ENCODE measurements at regions not wholly inside any gene's neighbourhood (a gene's known extent, or its start where the extent isn't known, plus 50 kb on each side); places are given as distances from the start of the nearest gene placed in this dataset.
"Not testable (repeated sequence)": the region's sequence is repeated elsewhere in the genome, so short reads cannot be mapped to it uniquely, and the experiment has no call there.

- TF ChIP-seq POLR2A (IDR thresholded peaks at IDR 0.05) (no peak), CTCF (IDR thresholded peaks at IDR 0.05) (no peak)
- 55 to 81% methylated on average over 3 of the region's 3 CpGs for WGBS, 2 donors
- no peak for DNase-seq (ENCODE audit: low spot score in 2 of 2)
- no peak overlapping the region for H3K4me3 ChIP-seq (ENCODE audit: low read depth, poor library complexity, severe bottlenecking)
- intact Hi-C loops (cut with DNase I; ENCODE audit: low total_unique reads), result no loop called here
Observed at GRCh38 chr12:73678335-73678734, 859.3 kb upstream of the ATXN7L3B start.

GRCh38 chr12:73699318-73699717 is 838.3 kb upstream of the ATXN7L3B start:
- DNase-seq (ENCODE audit: low spot score in 2 of 2), result no peak
- WGBS, 2 donors, result 85% methylated on average over 1 of the region's 1 CpG
- intact Hi-C loops (cut with DNase I; ENCODE audit: low total_unique reads), result no loop called here
- H3K4me3 ChIP-seq (ENCODE audit: low read depth, poor library complexity, severe bottlenecking), result no peak overlapping the region
- TF ChIP-seq POLR2A (IDR thresholded peaks at IDR 0.05) (no peak), CTCF (IDR thresholded peaks at IDR 0.05) (no peak)

GRCh38 chr12:73714655-73715054 is 823.0 kb upstream of the ATXN7L3B start:
- H3K4me3 ChIP-seq (ENCODE audit: low read depth, poor library complexity, severe bottlenecking), result no peak overlapping the region
- no peak for TF ChIP-seq CTCF (IDR thresholded peaks at IDR 0.05)
- no peak for TF ChIP-seq POLR2A (IDR thresholded peaks at IDR 0.05)
- intact Hi-C loops (cut with DNase I; ENCODE audit: low total_unique reads), result no loop called here
- WGBS, 2 donors, result 59 to 63% methylated on average over 2 of the region's 2 CpGs
- DNase-seq (ENCODE audit: low spot score in 2 of 2), result no peak

- DNase-seq (ENCODE audit: low spot score in 2 of 2); intact Hi-C loops (cut with DNase I; ENCODE audit: low total_unique reads); H3K4me3 ChIP-seq (ENCODE audit: low read depth, poor library complexity, severe bottlenecking): not testable (repeated sequence)
- WGBS, 2 donors, result 34 to 53% methylated on average over 2 of the region's 2 CpGs
Observed at GRCh38 chr12:73716143-73716542, 821.5 kb upstream of the ATXN7L3B start.

- DNase-seq (ENCODE audit: low spot score in 2 of 2), result no peak
- TF ChIP-seq CTCF (IDR thresholded peaks at IDR 0.05), result no peak
- TF ChIP-seq POLR2A (IDR thresholded peaks at IDR 0.05), result no peak
- 84 to 88% methylated on average over 5 of the region's 5 CpGs for WGBS, 2 donors
- intact Hi-C loops (cut with DNase I; ENCODE audit: low total_unique reads), result no loop called here
- no peak overlapping the region for H3K4me3 ChIP-seq (ENCODE audit: low read depth, poor library complexity, severe bottlenecking)
Observed at GRCh38 chr12:73719223-73719622, 818.4 kb upstream of the ATXN7L3B start.

- no peak for TF ChIP-seq POLR2A (IDR thresholded peaks at IDR 0.05)
- TF ChIP-seq CTCF (IDR thresholded peaks at IDR 0.05), result no peak
- no peak overlapping the region for H3K4me3 ChIP-seq (ENCODE audit: low read depth, poor library complexity, severe bottlenecking)
- 51 to 57% methylated on average over 6 of the region's 6 CpGs for WGBS, 2 donors
- no peak for DNase-seq (ENCODE audit: low spot score in 2 of 2)
- intact Hi-C loops (cut with DNase I; ENCODE audit: low total_unique reads), result no loop called here
Observed at GRCh38 chr12:73726881-73727280, 810.8 kb upstream of the ATXN7L3B start.
